ENCODE measurements at regions not wholly inside any gene's neighbourhood (a gene's known extent, or its start where the extent isn't known, plus 50 kb on each side); places are given as distances from the start of the nearest gene placed in this dataset.

DNA sequence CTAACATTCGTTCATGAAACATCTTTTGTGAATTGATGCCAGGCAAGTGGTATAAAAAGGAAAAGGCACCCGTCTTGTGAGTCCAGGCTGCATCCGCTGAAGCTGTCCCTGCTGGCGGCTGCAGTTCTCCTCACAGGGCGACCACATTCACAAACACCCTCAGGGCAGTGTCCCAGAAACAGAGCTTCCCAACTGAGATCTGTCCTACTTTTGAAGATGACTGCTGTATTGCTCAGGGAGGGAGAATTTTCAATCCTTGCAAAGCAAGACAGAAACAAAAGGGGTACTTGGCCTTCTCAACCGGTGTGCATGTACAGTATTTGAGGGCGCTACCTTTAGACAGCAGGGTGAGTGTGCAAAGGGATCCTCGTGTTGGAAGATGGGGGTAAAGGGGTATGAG, 316.1 kb downstream of the GADD45G start:
- no peak for DNase-seq

DNA sequence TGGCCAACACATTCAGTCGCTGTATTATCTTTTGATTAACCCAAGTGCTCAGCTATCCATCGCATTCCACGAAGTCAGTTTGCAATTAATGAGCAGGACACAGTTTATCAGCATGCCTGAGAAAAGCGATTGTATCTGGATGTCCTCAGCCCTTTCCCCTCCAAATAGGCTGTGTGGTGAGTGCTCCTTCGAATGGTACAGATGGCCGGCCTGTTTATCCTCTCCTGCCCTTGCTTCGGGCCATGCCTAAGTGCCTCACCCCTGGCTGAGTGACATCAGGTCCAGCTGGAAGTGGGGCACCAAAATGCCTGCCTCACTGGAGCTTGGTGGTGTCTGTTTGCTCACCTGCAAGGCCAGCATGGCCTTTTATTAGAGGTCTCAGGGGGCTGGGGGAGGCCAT, 317.3 kb downstream of the GADD45G start:
- no peak for DNase-seq

DNA sequence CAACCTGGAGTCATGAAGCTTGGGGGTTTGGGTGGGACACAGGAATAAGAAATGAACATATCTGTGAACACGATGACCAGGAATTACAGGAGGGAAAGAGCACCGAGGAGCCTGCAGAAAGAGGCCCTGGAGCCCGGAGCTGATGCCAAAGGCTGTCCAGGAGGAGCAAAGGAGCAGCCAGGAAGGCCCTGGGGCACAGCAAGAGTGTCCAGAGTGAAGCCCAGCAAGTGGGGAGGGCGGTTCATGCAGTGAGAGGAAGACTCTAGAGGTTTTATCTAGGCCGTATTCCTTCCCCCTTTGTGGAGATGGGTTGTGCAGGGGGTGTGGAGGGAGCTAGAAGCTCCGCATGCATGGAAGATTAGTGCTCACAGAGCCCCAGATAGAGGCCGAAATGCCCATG, 318.4 kb downstream of the GADD45G start:
- DNase-seq, result no peak

DNA sequence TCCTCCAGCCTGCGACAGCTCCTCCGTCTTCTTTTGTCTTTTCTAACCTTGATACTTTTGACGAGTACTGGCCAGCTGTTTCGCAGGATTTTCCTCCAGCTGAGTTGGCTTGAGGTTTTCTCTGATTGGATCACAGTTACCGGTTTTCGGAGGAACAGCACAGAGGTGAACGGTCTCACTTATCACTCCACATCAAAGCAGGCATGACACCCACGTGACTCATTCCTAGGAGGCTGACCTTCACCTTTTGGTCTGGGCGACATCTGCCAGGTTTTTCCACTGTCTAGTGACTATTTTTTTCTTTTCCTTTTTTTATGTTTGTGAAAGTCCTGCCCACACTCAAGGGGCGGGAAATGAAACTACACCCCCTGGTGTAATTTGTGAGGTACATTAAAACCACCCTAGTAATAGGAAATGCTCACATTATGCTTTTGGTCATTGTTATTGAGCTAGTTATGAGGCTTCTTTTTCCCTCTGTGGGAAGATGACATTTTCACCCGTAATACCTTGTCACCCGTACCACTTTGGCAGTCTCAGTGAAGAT, 319.2 kb downstream of the GADD45G start:
- no peak for DNase-seq

DNA sequence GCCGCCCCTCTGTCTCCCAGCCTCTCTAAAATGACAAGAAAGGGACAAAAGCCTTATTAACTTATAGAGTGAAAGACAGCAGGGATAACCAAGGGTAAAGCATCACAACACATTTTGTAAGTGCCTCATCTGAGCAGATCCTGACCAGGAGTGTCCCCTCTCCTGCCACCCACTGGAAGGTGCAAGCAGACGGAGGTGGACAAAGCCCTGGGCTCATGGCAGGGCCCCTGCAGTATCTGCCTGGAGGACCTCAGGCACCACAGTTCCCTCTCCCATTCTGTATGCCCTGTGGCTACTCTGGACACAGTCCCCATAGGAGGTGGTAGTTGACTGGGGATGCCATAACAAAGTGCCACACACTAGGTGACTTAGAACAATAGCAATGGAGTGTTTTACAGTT, 319.8 kb downstream of the GADD45G start:
- no peak for DNase-seq

DNA sequence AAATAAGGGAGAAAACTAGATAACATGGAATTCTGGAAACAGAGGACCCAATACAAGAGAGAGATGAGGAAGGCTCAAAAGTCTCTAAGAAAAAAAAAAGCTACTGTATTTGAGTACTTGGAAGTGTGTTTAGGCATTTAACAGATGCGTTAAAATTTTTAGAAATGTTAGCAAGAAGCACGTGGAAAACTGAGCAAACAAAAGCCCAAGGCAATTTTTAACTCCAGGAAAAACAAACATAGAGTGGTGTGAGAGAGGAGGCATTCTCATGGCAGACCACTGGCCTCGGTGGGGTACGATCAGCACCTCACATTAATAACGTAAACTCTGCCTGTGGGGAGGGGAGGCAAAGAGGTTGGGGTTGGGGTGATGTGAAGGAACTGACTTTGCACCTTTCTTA, 321.4 kb downstream of the GADD45G start:
- no peak for DNase-seq

DNA sequence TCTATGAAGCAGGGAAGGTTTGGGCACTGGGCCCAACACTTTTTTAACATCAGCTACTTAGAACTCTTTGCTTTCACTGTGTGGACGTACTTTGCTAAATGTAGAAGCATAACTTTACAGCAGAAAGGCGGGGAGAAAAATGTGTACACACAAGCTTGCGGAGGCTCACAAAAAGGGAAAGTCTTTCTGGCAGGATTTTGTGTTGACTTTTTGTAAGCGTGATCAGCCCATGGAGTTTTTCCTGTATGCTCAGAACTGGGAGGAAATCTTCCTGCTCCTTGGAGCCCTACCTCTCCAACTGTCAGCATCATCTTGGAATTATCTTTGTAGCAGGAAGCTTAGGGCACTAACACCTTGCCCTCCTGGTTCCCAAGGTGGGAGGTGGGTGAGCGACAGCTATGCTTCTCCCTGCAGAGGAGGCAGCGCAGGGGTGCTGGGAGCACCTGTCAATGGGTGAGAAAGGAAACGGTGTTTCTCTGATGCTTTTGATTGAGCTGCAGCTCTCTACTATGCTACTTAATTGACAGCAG, 321.9 kb downstream of the GADD45G start:
- DNase-seq, result no peak

DNA sequence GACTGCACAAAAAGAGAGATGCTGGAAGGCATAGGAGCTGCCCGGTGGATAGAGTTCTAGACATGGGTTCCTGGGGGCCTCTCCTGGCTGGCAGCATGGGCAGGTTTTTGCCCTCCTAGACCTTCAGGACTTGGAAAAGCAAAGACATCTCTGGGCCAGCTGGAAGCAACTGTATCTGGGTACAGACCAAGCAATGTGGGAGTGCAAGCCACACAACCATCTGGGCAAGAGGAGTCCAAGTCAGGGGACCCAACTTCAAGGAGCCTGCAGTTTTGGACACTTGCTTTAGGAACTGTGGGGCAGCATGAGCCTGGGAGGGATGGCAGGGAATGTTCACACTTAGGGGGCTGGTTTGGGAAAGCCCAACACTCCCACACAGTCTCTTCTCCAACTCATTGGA, 323.3 kb downstream of the GADD45G start:
- DNase-seq, result no peak

DNA sequence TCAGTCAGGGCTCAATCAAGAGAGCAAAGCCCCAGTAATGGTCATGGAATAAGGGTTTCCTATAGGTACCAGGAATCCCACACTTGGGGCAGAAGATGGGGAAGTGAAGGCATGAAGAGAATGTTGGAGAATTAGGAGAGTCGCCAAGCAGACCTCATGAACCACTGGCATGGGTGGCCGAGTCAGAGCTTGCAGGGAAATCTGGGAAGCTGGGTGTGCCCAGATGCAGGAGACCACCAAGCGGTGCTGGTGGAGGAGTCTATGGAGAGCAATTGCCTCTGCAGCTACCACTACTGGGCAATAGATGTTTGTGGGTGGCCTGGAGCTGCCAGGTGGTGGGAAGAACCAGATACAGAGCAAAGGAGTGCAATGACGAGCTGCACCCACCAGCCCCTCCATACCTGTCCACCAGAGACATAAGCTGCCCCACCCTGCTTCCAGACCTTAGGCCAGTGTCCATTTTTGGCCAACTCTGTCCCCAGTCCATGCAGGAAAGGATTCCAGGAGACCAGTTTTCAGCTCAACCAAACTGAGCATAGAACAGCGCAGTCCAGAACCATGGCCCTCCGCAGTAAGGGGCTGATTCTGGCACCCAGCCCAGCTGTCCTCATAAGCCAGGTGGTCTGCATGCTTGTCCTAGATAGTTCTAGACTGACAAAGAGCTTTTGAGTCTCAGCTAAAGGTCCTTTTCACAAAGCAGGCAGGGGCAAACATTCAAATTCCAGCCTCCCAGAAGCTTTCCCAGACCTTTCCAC, 323.9 kb downstream of the GADD45G start:
- no peak for DNase-seq

DNA sequence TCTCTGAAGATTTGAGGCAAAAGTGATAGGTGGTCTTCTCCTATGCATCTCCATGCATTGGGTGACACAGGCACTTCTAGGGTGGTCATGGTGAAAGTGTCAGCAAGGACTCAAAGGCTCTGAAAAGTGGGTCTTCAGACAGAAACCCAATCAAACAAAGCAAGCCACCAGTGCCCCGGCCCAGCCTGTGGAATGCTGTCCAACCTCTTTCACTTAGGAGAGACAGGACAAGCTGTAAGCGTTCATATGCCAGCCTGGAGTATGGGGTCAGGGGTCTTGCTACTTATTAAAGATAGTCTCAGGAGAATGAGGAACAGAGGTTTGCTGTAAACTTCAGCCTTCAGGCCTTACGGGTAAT, 324.5 kb downstream of the GADD45G start:
- DNase-seq, result no peak

DNA sequence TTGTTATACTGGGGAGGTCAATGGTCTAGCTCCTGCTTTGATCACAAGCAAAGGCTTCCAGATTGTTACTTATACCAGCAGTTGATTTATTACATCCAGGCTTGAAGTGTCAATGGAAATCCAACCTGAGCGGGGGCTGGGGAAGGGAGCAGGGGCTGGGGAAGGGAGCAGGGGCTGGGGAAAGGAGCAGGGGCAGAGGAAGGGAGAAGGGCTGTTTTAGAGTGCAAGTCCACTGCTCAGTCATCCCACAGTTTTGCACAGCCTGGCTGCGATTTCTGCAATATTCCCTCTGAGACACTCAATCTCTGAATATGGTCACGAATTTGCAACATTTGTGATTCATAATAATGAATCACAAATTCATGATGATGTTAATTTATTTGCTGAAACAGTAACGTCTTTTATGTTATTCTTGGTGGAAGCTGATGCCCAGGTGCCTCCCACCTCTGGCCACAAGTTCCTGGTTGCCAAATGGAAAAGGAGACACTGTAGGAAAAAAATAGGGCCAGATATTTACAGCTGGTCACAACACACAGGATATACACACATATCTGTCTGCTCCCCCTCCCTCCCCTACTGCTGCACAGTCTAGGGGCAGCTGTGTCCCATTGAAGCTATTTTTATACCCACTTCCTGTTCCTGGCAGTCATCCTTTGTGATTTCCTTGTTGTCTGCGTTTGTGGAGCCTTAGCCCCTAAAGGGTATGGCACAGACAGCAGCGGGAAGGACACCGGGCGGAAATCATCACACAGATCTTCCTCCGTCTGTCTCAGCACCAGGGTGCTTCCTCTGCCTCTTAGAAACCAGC, 325.1 kb downstream of the GADD45G start:
- no peak for DNase-seq

DNA sequence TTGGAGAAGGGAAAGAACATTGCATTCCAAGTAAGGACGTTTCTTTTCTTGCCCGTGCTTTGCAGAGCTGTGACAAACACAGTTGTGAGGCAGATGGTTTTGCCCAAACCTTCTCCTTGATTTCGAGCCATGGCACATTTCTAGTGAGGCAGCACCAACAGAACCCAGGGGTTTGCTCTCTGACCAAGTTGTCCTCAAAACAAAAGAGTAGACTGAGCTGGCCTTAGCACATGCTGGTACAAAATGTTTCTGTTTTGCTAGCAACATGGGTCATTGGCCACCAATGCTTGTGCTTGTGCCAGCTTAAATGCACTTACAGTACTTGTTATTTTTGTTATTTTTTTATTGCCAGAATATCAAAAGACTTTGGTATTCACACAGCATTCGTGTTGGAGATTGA, 328.8 kb downstream of the GADD45G start:
- DNase-seq, result no peak

DNA sequence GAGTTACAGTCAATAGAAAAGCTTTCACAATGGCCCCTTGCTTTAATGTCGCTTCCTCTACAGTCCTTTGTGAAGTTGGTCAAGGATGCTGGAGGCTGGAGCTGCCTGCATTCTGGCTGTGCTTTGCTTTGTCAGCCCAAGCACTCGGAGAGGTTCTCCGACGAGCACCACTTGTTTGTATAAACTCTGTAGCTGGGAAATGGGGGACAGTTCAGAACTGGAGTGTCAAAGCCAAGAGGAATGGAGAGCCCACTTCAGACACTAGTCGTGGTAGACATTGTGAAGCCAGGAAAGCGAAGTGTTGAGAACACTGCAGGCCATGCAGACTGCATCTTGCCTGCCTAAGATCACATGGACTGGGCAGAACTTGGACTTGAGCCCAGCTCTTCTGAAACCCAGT, 330.3 kb downstream of the GADD45G start:
- no peak for DNase-seq

DNA sequence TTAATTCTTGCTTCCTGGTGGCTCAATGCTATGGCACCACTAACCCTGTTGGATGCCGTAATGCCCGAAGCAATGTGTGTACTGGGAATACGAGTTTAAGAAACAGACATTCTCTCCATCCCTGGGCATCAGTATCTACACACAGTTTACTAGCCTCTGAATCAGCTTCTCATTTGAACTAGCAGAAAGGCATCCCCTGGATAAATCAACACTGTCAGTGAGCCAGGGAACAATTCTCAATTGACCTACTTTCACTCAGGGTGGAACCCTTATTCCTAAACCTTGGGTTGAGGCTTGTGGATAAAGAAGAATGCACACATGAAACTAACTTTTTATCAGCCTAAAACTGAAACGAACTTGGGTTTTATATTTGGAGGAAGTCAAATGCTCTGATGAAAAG, 331.0 kb downstream of the GADD45G start:
- no peak for DNase-seq

DNA sequence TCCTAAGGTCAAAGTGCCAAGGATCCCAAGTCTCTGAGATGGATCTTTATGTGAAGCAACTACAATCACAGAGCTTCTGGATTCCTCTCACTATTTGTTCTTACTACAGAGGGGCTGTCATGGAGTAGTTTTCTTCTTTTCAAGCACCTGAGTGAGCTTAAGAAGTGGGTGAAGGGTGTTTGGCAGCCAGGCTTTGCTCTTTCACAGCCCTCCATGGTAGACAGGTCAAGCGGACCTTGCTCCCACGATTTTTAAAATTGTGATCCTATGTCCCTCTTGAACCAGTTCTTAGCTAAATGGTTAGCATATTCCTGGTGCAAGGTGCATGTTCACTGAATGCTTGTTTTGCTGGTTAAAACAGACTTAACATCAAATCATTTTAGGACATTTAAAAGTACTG, 332.2 kb downstream of the GADD45G start:
- DNase-seq, result no peak

DNA sequence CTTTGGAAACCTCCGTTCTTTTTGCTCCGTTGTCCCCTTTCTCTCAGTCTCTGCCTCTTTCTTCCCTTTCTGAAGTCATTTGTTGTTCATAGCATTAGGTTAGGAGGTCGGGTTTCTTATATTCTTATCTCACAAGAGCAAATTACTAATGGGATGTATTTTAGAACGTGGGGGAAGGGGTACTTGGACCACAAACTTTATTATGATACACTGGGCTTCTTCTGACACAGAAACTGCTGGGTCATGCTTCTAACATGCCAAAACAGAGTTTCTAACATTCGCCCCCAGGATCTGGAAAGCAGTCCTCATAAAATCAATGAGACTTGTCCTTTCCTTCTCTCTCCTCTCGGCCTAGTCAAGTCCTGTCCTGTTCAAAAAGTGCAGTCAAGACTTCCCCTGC, 334.4 kb downstream of the GADD45G start:
- no peak for DNase-seq

DNA sequence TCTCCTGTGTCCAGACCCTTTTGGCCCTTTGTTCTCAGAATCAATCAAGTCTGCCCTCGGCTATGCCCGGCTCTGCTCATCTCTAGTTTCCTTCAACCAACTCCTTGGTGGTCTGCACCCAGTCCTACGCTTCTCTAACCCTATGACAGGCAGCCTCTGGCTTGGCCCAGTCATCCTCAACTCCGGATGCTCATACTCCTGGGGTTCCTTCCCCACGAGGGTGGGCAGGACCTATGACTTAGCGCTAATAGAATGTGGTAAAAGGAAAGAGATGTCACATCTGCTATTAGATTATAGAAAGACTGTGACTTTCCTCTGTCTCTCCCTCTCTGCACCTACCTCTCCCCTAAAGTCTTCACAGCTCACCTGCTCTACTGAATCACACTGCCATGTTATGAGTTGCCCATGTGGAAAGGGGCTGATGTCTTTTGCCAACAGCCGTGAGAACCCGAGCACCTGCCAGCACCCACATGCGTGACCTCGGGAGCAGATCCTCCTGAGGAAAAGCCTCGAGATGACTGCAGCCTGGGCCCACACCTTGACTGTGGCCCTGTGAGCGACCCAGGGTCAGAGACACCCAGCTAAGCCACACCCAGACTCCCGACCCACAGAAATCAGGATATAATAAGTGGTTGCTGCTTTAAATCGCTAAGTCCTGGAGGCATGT, 334.9 kb downstream of the GADD45G start:
- DNase-seq, result no peak

DNA sequence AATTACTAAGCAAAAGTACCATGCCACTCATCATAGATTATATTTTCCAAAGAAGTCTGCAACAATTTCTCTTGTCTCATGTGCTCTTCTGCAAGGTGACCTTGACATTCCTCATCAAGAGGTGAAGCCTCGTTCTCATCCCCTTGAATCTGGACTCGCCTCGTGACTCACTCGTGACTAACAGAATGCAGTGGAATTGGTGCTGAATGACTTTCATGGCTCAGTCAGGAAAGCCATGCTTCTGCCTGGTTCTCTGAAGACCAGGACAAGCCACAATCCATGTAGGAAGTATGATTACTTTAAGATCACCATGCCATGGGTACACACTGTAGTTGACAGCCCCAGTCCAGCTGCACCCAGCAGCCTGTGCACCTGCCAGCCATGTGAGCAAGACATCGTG, 335.8 kb downstream of the GADD45G start:
- DNase-seq, result no peak

DNA sequence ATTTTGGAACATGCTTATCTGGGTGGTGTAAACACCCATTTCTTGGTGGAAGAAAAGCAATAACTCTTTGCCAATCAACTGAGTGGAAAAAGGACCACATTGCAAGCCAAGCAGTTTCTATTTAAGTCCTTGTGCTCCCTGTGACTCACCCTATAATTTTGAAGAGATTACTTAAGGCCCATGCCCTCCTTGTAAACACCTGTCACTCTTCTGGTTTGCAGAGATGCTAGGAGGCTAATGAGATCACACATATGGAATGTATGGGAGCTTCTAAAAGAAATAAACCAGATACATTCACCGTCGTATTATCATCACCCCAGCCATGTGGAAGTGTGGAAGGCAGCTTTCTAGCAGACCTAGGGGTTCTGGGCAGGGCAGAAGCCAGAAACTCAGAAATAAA, 337.1 kb downstream of the GADD45G start:
- no peak for DNase-seq

DNA sequence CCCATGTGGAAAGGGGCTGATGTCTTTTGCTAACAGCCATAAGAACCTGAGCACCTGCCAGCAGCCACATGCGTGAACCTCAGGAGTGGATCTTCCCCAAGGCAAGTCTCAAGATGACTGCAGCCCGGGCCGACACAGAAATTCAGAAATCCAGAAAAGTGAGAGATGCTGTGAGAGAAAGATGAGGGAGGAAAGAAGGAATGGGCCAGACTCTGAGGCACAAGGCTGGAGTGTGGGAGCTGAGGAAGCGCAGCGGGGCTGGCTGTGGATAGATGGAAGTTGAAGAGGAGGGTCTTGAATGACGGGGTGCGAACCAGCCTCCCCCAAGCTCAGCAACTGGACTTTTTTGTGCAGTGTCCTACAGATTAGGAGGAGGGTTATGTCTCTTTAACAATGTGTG, 337.8 kb downstream of the GADD45G start:
- no peak for DNase-seq

DNA sequence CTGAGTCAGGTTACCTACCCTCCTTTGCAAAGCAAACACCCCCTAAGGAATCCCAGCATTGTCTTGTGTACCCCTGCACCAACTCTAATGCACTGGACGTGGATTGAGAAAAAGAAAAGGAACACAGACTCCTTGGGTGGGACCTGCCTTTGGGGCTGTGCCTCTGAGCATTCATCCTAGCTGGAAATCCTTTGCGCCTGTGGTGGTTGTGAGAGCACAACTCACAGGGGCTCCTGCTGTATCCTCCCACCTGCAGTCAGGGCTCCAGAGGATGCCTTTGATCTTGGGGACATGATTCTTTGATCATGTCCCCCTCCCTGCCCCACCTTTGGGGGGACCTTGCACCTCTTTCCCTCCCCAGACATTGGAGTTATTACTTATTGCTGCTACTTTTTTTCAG, 338.5 kb downstream of the GADD45G start:
- DNase-seq, result no peak

DNA sequence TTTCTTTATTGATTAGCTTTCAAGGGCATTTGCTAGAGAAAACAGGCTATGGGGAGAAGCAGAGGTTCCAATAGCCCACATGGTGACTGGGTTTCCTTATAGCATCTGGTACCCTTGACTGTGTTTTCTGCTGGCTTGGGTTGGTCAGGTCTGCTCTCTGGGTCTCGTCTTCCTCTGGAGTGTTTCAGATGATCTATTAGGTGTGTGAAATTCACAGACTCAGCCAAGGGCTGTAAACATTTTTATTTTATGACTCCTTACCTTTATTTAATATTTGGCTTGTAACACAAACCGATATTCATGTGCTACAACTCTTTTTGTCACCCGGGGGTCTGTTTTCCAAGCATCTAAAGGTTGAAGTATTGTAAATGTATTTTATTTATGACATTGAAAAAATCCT, 338.9 kb downstream of the GADD45G start:
- DNase-seq, result no peak

DNA sequence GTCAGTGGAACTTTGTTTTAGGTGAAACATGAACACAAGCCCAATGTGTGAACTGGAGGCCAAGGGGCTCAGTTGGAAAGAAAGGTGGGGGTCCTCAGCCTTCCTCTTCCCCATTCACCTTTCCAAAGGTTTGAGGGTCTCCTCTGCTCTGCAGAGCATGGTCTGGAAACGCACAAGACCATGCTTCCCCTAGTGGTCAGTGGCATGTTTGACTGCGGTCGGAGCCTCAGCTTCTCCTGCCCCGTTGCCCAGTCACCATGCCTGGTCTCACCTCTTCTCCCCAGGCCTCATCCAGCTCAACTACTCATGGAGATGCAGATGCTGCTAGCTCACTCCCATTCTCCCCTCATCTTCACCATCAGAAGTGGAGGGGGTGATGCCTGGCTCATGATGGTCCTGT, 340.3 kb downstream of the GADD45G start:
- no peak for DNase-seq

DNA sequence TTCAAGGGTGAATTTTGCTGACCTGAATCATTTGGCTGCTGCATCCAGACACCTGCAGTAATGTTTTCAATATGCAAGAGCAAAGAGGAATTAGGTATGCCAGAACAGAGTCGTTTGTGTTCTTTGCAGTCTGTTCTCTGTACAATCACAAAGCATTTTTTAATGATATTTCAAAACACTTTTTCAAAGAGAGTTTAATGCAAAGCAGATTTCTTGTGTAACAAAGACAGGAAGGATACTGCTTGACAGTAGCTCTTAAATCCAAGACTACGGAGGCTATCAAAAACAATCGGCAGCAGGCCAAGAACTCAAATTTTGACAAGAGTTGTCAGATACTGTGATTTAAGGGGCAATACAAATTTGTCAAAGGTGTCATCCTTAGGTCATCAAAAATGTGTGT, 341.9 kb downstream of the GADD45G start:
- no peak for DNase-seq
